ENCODE measurements at regions not wholly inside any gene's neighbourhood (a gene's known extent, or its start where the extent isn't known, plus 50 kb on each side); places are given as distances from the start of the nearest gene placed in this dataset.

DNA sequence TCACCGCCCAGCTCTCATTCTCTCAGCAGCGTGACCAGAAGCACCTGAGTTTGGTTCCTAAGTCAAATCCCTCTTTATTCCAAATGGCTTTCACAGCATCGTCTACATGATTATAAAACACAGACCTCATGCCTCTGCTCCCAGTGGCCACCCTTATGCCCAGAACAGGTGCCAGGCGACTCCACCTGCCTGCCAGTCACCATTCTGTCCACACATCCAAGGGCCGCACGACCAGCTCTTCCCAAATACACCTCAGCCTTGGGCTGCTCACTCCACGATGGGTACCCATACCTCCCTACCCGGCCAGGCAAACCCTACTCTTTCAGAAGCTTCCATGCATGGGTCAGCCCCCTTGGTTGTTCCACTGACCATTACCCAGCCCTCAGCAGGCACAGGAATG lies 851.6 kb upstream of the SALL3 start:
- H3K79me2 ChIP-seq (replicated peaks; ENCODE audit: insufficient read depth, low read length), result no peaks in the 10 kb centered on the region
- no peak overlapping the region for H3K9ac ChIP-seq (ENCODE audit: low read length)
- H3K4me2 ChIP-seq (ENCODE audit: low read length), result no peak overlapping the region
- no peak overlapping the region for H3K4me3 ChIP-seq (ENCODE audit: low read length)
- no peaks in the 10 kb centered on the region for H3K27me3 ChIP-seq (ENCODE audit: insufficient read depth, low read depth, low read length)
- H3K27ac ChIP-seq (ENCODE audit: low read length), result no peak overlapping the region
- H3F3A ChIP-seq (ENCODE audit: insufficient read depth, low read length, poor library complexity, severe bottlenecking), result no peaks in the 10 kb centered on the region
- TF ChIP-seq TAF1 (IDR thresholded peaks at IDR 0.05; ENCODE audit: low read depth) (no peak), EP300 (conservative IDR thresholded peaks at IDR 0.05; ENCODE audit: poor library complexity, severe bottlenecking) (no peak), EZH2 (IDR thresholded peaks at IDR 0.05; ENCODE audit: borderline replicate concordance, insufficient read depth, low read length, poor library complexity, severe bottlenecking) (no peak), RAD21 (conservative IDR thresholded peaks at IDR 0.05) (no peak), MXI1 (conservative IDR thresholded peaks at IDR 0.05; ENCODE audit: poor library complexity, severe bottlenecking) (no peak), SMC3 (conservative IDR thresholded peaks at IDR 0.05; ENCODE audit: poor library complexity) (no peak), POLR2AphosphoS5 (IDR thresholded peaks at IDR 0.05) (no peak)
- TF ChIP-seq, protein P1, sequence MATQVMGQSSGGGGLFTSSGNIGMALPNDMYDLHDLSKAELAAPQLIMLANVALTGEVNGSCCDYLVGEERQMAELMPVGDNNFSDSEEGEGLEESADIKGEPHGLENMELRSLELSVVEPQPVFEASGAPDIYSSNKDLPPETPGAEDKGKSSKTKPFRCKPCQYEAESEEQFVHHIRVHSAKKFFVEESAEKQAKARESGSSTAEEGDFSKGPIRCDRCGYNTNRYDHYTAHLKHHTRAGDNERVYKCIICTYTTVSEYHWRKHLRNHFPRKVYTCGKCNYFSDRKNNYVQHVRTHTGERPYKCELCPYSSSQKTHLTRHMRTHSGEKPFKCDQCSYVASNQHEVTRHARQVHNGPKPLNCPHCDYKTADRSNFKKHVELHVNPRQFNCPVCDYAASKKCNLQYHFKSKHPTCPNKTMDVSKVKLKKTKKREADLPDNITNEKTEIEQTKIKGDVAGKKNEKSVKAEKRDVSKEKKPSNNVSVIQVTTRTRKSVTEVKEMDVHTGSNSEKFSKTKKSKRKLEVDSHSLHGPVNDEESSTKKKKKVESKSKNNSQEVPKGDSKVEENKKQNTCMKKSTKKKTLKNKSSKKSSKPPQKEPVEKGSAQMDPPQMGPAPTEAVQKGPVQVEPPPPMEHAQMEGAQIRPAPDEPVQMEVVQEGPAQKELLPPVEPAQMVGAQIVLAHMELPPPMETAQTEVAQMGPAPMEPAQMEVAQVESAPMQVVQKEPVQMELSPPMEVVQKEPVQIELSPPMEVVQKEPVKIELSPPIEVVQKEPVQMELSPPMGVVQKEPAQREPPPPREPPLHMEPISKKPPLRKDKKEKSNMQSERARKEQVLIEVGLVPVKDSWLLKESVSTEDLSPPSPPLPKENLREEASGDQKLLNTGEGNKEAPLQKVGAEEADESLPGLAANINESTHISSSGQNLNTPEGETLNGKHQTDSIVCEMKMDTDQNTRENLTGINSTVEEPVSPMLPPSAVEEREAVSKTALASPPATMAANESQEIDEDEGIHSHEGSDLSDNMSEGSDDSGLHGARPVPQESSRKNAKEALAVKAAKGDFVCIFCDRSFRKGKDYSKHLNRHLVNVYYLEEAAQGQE (IDR thresholded peaks at IDR 0.05; ENCODE audit: borderline replicate concordance), result no peak
- TF ChIP-seq, protein P2, sequence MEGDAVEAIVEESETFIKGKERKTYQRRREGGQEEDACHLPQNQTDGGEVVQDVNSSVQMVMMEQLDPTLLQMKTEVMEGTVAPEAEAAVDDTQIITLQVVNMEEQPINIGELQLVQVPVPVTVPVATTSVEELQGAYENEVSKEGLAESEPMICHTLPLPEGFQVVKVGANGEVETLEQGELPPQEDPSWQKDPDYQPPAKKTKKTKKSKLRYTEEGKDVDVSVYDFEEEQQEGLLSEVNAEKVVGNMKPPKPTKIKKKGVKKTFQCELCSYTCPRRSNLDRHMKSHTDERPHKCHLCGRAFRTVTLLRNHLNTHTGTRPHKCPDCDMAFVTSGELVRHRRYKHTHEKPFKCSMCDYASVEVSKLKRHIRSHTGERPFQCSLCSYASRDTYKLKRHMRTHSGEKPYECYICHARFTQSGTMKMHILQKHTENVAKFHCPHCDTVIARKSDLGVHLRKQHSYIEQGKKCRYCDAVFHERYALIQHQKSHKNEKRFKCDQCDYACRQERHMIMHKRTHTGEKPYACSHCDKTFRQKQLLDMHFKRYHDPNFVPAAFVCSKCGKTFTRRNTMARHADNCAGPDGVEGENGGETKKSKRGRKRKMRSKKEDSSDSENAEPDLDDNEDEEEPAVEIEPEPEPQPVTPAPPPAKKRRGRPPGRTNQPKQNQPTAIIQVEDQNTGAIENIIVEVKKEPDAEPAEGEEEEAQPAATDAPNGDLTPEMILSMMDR (IDR thresholded peaks at IDR 0.05; ENCODE audit: poor library complexity, severe bottlenecking), result no peak
- no peaks in the 10 kb centered on the region for H3K36me3 ChIP-seq (ENCODE audit: insufficient read depth, low read length)
- H3K9me2 ChIP-seq (ENCODE audit: insufficient read depth, low read length), result no peaks in the 10 kb centered on the region
- H2AFZ ChIP-seq (ENCODE audit: low read depth, low read length), result no peak overlapping the region
- H4K20me1 ChIP-seq (ENCODE audit: insufficient read depth), result no peaks in the 10 kb centered on the region
- H3K9me3 ChIP-seq (ENCODE audit: low read length), result no peaks in the 10 kb centered on the region

DNA sequence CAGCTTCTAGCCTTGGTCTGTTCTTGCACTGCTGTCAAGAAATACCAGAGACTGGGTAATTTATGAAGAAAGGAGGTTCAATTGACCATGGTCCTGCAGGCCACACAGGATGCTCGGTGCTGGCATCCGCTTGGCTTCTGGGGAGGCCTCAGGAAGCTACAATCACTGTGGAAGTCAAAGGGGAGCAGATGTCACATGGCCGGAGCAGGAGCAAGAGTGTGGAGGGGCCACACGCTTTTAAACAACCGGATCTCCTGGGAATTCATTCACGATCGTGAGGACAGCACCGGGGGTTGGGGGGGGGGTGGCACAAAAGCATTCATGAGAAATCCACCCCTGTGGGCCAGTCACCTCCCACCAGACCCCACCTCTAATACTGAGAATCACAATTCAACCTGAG lies 850.4 kb upstream of the SALL3 start:
- H3K9me2 ChIP-seq (ENCODE audit: insufficient read depth, low read length), result no peaks in the 10 kb centered on the region
- no peaks in the 10 kb centered on the region for H3K36me3 ChIP-seq (ENCODE audit: insufficient read depth, low read length)
- no peak overlapping the region for H3K27ac ChIP-seq (ENCODE audit: low read length)
- H2AFZ ChIP-seq (ENCODE audit: low read depth, low read length), result no peak overlapping the region
- no peaks in the 10 kb centered on the region for H3K79me2 ChIP-seq (replicated peaks; ENCODE audit: insufficient read depth, low read length)
- H3K9ac ChIP-seq (ENCODE audit: low read length), result no peak overlapping the region
- H4K20me1 ChIP-seq (ENCODE audit: insufficient read depth), result no peaks in the 10 kb centered on the region
- H3K4me3 ChIP-seq (ENCODE audit: low read length), result no peak overlapping the region
- no peak overlapping the region for H3K4me2 ChIP-seq (ENCODE audit: low read length)
- H3F3A ChIP-seq (ENCODE audit: insufficient read depth, low read length, poor library complexity, severe bottlenecking), result no peaks in the 10 kb centered on the region
- no peaks in the 10 kb centered on the region for H3K27me3 ChIP-seq (ENCODE audit: insufficient read depth, low read depth, low read length)
- TF ChIP-seq RAD21 (conservative IDR thresholded peaks at IDR 0.05) (no peak), MXI1 (conservative IDR thresholded peaks at IDR 0.05; ENCODE audit: poor library complexity, severe bottlenecking) (no peak), EP300 (conservative IDR thresholded peaks at IDR 0.05; ENCODE audit: poor library complexity, severe bottlenecking) (no peak), POLR2AphosphoS5 (IDR thresholded peaks at IDR 0.05) (no peak), TAF1 (IDR thresholded peaks at IDR 0.05; ENCODE audit: low read depth) (no peak), EZH2 (IDR thresholded peaks at IDR 0.05; ENCODE audit: borderline replicate concordance, insufficient read depth, low read length, poor library complexity, severe bottlenecking) (no peak), SMC3 (conservative IDR thresholded peaks at IDR 0.05; ENCODE audit: poor library complexity) (no peak)
- TF ChIP-seq, protein P2 (IDR thresholded peaks at IDR 0.05; ENCODE audit: poor library complexity, severe bottlenecking), result no peak
- TF ChIP-seq, protein P1 (IDR thresholded peaks at IDR 0.05; ENCODE audit: borderline replicate concordance), result no peak
- no peaks in the 10 kb centered on the region for H3K9me3 ChIP-seq (ENCODE audit: low read length)
